Stimulated activated CD8-positive, alpha-beta memory T cell treated with anti-CD3 and anti-CD28 coated beads, Interleukin-15, amount 100 ng/mL, for 48 hours (primary cell): ENCODE measurements at regions not wholly inside any gene's neighbourhood (a gene's known extent, or its start where the extent isn't known, plus 50 kb on each side); places are given as distances from the start of the nearest gene placed in this dataset.

Experiments
- DNase-seq, 2 donors: peaks; one replicate each; pipeline ENCODE4 v3.0.0-alpha.2; 2020; ENCODE audit warnings: low read depth in 2 of 2

GRCh38 chr7:67760971-67761370 is 764.3 kb downstream of the TYW1 start:
- no peak for DNase-seq

DNA sequence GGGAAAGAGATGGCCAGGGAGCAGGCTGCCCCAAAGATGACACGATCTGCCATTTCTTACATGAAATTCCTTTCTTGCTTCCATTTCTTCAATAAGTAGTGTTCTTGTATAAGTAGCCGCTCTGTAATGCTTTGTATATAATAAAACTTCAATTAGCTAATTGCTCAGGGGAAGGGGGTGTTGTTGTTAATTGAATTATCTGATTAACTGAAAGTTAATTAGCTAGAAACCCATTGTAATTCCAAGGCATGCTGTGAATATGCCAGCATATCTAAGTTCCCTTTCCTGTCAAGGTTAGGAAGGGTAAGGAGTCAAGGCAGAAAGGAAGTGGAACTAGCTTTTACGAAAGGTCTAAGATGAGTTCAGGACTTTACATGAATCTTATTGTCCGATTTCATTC is 765.9 kb downstream of the TYW1 start:
- no peak for DNase-seq

- DNase-seq, result no peak
Observed at GRCh38 chr7:67764289-67764688, 767.7 kb downstream of the TYW1 start.

DNA sequence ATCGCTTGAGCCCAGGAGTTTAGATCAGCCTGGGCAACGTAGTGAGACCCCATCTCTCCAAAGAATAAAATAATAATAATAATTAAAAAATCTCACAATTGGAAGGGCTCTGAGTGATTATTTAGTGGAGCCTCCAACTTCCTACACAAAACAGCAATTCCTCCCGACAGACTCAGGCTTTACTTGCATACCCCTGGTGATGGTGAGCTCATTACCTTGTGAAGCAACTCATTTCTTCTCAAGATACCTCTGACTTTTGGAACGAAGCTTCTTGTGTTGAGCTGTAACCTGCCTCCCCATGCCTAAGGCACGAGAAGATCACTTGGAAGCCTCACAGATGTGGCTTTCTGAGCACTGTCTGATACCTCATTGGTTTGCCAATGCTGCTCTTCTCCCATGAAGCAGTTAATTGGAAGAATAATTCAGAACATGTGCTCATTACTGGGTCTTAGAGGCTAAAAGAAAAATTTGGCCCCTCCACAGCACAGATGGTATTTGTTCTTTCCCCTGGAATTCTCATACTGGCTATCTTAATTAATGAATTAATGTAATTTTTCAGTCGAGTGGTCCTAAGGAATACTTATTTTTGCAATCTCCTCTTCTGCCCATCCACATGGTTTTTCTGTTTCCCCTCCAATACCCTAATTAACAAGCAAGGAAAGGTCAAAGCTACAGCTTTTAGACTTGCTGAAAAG is 769.0 kb downstream of the TYW1 start:
- no peak for DNase-seq

DNA sequence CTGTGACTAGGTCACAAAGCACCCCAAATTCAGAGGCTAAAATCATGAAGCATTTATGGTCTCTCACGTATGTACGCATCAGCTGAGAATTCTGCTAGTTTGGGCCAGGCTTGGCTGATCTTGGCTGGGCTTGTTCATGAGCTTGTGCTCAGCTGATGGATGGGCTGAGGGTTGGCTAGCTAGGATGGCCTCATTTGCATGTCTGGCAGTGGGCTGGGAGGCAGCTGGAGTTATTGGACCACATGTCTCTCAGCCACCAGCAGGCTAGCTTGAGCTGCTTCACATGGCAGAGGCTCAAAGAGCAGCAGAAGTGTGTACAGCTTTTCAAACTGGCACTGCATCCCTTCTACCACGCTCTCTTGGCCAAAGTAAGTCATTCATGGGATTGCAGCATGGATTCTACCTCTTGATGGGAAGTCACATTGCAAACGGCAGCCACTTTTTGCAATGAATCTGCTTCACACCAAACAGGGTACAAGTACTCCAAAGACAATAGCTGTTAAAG is 770.3 kb downstream of the TYW1 start:
- no peak for DNase-seq

GRCh38 chr7:67771846-67772605 is 775.4 kb downstream of the TYW1 start:
- no peak for DNase-seq

- DNase-seq, result no peak
Observed at GRCh38 chr7:67773081-67773480, 776.4 kb downstream of the TYW1 start.

GRCh38 chr7:67777119-67777518 is 780.5 kb downstream of the TYW1 start:
- no peak for DNase-seq

GRCh38 chr7:67781841-67782240 is 785.2 kb downstream of the TYW1 start:
- no peak for DNase-seq

GRCh38 chr7:67786021-67786420 is 789.4 kb downstream of the TYW1 start:
- DNase-seq, result no peak

GRCh38 chr7:67788669-67789068 is 792.0 kb downstream of the TYW1 start:
- no peak for DNase-seq

- no peak for DNase-seq
Observed at GRCh38 chr7:67791918-67792317, 795.3 kb downstream of the TYW1 start.

DNA sequence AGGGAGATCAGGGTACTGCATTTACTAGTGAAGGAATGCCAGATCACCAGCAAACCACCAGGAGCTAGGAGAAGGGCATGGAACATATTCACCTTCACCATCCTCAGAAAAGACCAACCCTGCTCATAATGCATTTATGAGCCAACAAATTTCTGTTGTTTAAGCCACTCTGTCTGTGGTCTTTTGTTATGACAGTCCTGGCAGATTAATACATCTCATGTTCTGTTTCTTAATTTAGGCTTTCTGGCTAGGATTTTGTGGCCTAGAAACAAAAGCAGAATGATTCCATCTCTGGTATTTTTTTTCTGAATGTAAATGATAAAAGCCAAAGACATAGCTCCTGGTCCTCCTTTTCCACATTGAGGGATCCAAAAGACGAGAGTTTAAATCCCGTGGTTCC is 797.9 kb downstream of the TYW1 start:
- DNase-seq, result no peak

DNA sequence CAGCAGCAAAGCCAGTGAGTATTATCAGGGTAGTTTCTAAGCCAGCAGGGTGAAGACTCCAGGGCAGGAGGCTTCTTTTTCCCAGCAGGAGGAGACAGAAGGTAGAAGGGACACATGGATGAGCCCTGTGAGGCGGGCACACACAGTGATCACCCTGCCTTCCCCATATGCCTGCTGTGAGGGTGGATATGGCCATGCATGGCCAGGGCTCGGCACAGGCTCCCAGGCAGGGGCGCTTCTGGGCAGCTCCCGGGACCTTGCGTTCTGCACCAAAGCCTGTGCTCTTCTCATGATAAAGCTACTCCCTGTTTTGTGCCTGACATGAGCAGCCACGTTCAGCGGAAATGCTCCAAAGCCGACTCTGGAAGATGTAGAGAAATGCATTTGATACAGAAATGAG is 807.2 kb downstream of the TYW1 start:
- DNase-seq, result no peak

DNA sequence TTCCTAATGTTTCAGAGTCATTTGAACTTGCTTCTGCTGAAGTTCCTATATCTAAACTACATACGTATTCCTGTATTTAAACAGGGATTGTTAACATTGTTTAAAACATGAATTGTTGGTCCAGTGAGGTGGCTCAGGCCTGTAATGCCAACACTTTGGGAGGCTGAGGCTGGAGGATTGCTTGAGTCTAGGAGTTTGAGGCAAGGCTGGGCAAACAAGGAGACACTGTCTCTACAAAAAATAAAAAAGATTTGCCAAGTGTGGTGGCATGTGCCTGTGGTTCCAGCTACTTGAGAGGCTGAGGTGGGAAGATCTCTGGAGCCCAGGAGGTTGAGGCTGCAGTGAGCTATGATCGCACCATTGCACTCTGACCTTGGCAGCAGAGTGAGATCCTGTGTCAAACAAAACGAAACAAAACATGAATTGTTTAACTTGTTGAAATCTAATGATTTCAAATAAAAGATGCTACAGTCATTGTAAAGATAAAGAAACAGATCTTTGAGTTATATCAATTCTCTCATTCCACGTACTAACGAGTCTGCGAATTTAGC is 809.4 kb downstream of the TYW1 start:
- DNase-seq, result no peak

DNA sequence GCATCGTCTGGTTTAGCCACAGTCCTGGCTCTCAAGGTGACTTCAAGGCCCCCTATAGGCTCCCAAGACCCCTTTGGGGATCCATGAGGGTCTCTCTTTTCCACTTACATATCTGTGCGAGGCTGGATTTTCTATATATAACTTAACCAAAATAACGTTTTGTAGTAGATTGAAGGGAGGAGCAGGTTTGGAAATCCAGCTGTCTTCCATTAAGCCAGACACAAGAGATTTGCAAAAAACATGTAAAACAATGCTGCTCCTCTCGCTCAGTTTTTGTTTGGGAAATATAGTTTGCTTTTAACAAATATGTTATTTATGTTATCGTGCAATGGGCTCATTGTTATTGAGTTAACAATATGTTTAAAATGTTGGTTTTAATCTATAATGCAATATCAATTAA is 811.2 kb downstream of the TYW1 start:
- DNase-seq, result no peak

- DNase-seq, result no peak
Observed at GRCh38 chr7:67809586-67809985, 813.0 kb downstream of the TYW1 start.

- DNase-seq, result no peak
Observed at GRCh38 chr7:67813621-67814292, 817.1 kb downstream of the TYW1 start.

- DNase-seq, result no peak
Observed at GRCh38 chr7:67817481-67817880, 820.8 kb downstream of the TYW1 start.

DNA sequence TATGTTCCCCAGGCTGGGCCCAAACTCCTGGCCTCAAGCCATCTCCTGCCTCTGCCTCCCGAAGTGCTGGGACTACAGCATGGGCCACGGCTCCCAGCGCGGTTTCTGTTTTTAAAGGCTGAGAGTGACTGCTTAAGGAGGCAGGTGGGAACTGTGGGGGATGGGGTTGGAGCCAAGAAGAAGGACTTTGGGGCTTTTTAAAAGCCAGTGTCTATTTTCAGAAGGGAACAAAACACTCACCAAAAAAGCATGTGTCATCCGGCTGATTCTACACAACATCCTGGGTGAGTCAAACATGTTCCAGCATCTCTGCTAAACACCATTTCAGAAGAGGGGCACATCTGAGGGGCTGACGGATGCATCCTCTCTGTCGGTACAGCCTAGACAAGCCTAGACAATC is 824.5 kb downstream of the TYW1 start:
- no peak for DNase-seq

DNA sequence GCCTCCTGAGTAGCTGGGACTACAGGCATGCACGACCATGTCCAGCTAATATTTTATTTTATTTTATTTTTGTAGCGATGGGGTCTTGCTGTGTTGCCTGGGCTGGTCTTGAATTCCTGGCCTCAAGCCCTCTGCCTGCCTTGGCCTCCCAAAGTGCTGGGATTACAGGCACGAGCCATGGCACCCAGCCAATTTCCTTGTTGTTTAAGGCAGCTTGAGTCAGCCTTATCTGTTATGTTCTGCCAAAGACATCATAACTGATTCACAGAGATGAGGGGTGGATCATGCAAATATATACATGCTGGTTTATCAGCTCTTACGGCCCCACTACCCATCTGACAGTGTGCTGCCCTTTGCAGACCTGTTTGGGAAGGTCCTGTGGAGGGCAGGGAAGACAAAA is 826.7 kb downstream of the TYW1 start:
- no peak for DNase-seq

GRCh38 chr7:67825356-67825755 is 828.7 kb downstream of the TYW1 start:
- no peak for DNase-seq

DNA sequence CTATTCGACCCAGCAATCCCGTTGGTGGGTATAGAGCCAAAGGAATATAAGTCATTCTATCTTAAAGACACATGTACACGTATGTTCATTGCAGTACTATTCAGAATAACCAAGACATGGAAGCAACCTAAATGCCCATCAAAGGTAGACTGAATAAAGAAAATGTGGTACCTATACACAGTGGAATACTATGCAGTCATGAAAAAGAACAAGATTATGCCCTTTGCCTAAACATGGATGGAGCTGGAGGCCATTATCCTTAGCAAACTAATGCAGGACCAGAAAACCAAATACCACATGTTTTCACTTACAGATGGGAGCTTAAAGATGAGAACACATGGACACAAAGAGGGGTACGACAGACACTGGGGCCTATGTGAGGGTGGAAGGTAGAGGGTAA is 845.3 kb downstream of the TYW1 start:
- DNase-seq, result no peak
